Thoracic aorta (tissue), 2 donors: ENCODE measurements at regions not wholly inside any gene's neighbourhood (a gene's known extent, or its start where the extent isn't known, plus 50 kb on each side); places are given as distances from the start of the nearest gene placed in this dataset.

ENCODE experiments used
- ATAC-seq: fragments of 150-250 bp; one replicate; pipeline ENCODE4 v1.8.0; 2017; ENCODE audit warnings: low read depth; ENCODE audit not compliant: insufficient number of reproducible peaks, low FRiP score
- DNase-seq: peaks from one replicate; pipeline ENCODE4 v3.0.0-alpha.2; 2020; ENCODE audit warnings: low spot score
- H3K27ac ChIP-seq, 2 donors: fragments of 200-600 bp; sonication (generic); 1 replicate in 1 of 2; 2 replicates in 1 of 2; pipeline ENCODE4 v1.5.1; 2016; ENCODE audit warnings: mild to moderate bottlenecking in 2 of 2, moderate library complexity in 2 of 2
- H3K27me3 ChIP-seq: fragments of 200-600 bp; sonication (generic); replicated peaks from 2 replicates; pipeline ENCODE4 v1.6.0; 2016; ENCODE audit warnings: mild to moderate bottlenecking; ENCODE audit not compliant: insufficient read depth
- H3K36me3 ChIP-seq: fragments of 200-600 bp; sonication (generic); one replicate; pipeline ENCODE4 v1.5.1; 2016
- H3K4me1 ChIP-seq, 2 donors: fragments of 200-600 bp; sonication (generic); 1 replicate in 1 of 2; 2 replicates in 1 of 2; pipeline versions ENCODE4 v1.5.1 to v1.6.0; 2016; ENCODE audit warnings: low read depth in 2 of 2, mild to moderate bottlenecking in 1 of 2; ENCODE audit not compliant: control insufficient read depth in 1 of 2
- H3K4me3 ChIP-seq: fragments of 200-600 bp; sonication (generic); 2 replicates; pipeline ENCODE4 v1.5.1; 2016; ENCODE audit warnings: mild to moderate bottlenecking
- H3K9me3 ChIP-seq: fragments of 200-600 bp; sonication (generic); 2 replicates; pipeline ENCODE4 v1.5.1; 2016
- TF ChIP-seq, protein P1 (sequence below): fragments of 200-600 bp; sonication (generic); IDR thresholded peaks from one replicate; pipeline ENCODE4 v1.5.1; 2019; ENCODE audit warnings: antibody characterized with exemption

DNA sequence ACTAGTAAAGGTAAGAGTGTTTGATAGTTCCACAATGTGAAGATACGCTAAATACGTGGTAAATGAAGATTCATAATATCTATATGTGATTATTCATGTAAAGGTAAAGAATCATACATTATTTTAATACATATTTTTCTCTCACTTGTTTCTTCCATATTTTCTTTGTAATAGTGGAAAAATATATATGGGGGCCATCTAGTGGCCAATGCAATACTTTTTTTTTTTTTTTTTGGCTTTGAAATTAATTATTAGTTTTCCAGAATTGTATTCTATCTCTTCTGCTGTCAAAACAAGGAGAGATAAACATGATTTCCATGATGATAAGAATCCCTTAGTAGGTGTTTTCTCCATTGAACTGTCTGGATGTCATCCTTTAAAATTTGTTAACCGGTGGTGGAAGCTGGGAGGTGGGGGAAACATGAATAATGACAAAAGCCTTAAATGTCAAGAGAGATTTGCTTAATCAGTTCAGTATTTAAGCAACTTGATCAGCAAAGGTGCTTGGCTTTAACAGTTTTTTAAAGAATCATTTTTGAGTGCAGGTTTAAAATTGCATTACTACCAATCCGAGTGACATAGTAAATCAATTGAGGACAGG, 508.7 kb upstream of the HTR2C start:
- Histone ChIP-seq H3K27ac (no peak overlapping the region), H3K36me3 (no peaks in the 10 kb centered on the region), H3K4me1 (no peaks in the 10 kb centered on the region), H3K4me3 (no peak overlapping the region), H3K9me3 (no peaks in the 10 kb centered on the region), H3K27me3 (no peaks in the 10 kb centered on the region)
- ATAC-seq, result no peak
- no peak for DNase-seq
- TF ChIP-seq, protein P1, sequence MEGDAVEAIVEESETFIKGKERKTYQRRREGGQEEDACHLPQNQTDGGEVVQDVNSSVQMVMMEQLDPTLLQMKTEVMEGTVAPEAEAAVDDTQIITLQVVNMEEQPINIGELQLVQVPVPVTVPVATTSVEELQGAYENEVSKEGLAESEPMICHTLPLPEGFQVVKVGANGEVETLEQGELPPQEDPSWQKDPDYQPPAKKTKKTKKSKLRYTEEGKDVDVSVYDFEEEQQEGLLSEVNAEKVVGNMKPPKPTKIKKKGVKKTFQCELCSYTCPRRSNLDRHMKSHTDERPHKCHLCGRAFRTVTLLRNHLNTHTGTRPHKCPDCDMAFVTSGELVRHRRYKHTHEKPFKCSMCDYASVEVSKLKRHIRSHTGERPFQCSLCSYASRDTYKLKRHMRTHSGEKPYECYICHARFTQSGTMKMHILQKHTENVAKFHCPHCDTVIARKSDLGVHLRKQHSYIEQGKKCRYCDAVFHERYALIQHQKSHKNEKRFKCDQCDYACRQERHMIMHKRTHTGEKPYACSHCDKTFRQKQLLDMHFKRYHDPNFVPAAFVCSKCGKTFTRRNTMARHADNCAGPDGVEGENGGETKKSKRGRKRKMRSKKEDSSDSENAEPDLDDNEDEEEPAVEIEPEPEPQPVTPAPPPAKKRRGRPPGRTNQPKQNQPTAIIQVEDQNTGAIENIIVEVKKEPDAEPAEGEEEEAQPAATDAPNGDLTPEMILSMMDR, result no peak

DNA sequence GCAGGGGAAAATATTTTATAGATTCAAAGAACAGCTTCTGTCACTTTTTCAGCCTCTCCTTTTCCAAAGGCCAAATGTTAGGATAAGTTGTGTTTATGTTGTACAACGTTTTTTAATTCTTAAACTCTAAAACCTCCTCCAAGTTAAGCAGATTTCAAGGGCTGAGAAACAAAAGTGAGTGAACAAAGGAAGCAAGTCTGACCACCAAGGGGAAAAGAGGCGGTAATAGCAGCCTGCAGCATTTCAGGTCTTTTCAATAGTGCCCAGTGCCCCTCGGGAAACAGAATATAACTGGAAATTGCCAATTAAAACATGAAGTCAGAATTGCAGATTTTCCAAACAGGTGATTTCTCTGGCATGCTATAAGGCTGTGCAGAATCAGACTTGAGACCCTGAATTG, 510.0 kb upstream of the HTR2C start:
- Histone ChIP-seq H3K27ac (no peak overlapping the region), H3K9me3 (no peaks in the 10 kb centered on the region)
- no peak for ATAC-seq

DNA sequence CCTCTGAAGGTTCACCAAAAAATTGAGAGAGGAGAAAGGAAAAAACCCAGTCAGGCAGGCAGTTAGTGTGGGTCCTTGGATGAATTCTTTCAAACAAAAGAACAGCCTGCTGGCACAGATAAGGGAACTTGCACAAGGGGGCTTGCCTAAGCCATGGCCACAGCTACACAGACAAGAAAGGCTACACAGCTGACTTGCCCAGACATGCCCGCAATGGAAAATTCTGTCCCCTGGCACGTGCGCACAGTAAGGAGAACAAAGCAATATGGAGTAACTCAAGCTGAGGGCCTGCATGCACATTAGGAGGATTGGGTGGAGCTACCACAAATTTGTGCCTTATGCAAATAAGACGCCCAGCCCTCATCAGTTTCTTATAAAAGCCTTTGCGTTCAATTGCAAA, 512.5 kb upstream of the HTR2C start:
- DNase-seq (no peak), ATAC-seq (no peak)
- Histone ChIP-seq H3K27ac (no peak overlapping the region), H3K27me3 (no peaks in the 10 kb centered on the region), H3K4me1 (no peaks in the 10 kb centered on the region), H3K36me3 (no peaks in the 10 kb centered on the region), H3K4me3 (no peak overlapping the region), H3K9me3 (no peaks in the 10 kb centered on the region)
- TF ChIP-seq, protein P1, result no peak

More for the DNA sequence above, 510.0 kb upstream of the HTR2C start:
- Histone ChIP-seq H3K4me3 (no peak overlapping the region), H3K36me3 (no peaks in the 10 kb centered on the region), H3K4me1 (no peaks in the 10 kb centered on the region), H3K27me3 (no peaks in the 10 kb centered on the region)
- DNase-seq, result no peak
- TF ChIP-seq, protein P1, result no peak

DNA sequence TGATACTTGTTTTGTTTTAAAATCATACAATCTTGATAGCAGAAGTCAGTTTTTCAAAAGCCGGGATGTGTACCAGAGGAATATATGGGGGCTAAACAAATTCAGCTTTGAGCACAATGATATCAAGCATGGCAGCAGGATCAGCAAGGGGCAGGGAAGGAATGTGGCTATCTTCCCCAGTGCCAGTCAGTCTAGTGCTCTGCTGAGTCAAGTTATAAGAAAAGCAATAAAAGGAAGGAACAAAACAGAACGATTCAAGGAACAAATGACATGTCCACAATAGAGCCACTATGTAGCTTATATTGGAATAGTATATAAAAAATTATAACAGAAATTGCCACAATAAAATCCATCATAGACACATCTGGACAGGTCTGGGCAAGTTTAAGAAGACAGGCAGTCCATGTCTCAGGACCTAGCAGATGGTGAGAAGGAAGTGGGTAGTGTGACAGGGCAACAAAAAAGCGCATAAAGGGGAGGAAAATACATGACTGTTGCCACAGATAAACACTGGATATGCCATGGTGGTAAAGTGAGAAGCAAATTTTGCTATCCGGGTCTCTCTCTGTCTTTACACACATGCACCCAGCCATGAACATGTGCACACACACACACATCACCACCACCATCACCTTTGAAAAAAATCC, 518.2 kb upstream of the HTR2C start:
- no peaks in the 10 kb centered on the region for H3K27me3 ChIP-seq
- H3K27ac ChIP-seq, result no peak overlapping the region
- no peaks in the 10 kb centered on the region for H3K9me3 ChIP-seq
- TF ChIP-seq, protein P1, result no peak
- no peaks in the 10 kb centered on the region for H3K4me1 ChIP-seq
- DNase-seq (no peak), ATAC-seq (no peak)
- no peak overlapping the region for H3K4me3 ChIP-seq
- H3K36me3 ChIP-seq, result no peaks in the 10 kb centered on the region

DNA sequence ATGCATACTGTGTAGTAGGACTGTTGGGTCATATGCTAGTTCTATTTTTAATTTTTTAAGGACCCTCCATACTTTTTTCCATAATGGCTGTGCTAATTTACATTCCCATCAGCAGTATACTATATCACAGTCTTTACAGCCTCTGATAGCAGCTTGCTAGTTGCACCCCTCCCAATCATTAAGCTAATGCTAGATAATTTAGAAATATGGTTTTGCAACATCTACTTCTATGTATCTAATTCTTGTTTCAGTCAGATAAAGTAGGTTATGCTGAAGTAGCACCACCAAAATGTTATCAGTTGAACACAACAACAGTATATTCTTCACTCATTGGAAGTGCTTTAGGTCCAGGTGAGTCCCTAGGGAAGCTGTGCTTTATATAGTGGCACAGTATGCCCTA, 522.7 kb upstream of the HTR2C start:
- Histone ChIP-seq H3K27me3 (no peaks in the 10 kb centered on the region), H3K4me1 (no peaks in the 10 kb centered on the region), H3K27ac (no peak overlapping the region), H3K36me3 (no peaks in the 10 kb centered on the region), H3K9me3 (no peaks in the 10 kb centered on the region), H3K4me3 (no peak overlapping the region)
- no peak for DNase-seq
- no peak for ATAC-seq
- TF ChIP-seq, protein P1, result no peak
